ENCODE measurements at regions not wholly inside any gene's neighbourhood (a gene's known extent, or its start where the extent isn't known, plus 50 kb on each side); places are given as distances from the start of the nearest gene placed in this dataset.

GRCh38 chr13:58933475-58933874 lies 1230.3 kb downstream of the DIAPH3 start:
- TF ChIP-seq RAD21 (conservative IDR thresholded peaks at IDR 0.05), result no peak
- no peak for TF ChIP-seq CTCF (IDR thresholded peaks at IDR 0.05; ENCODE audit: poor library complexity, severe bottlenecking)
- no peak for TF ChIP-seq EP300 (conservative IDR thresholded peaks at IDR 0.05; ENCODE audit: poor library complexity, severe bottlenecking)
- no peak for TF ChIP-seq POLR2AphosphoS5 (IDR thresholded peaks at IDR 0.05)
- no peak for TF ChIP-seq SMC3 (conservative IDR thresholded peaks at IDR 0.05; ENCODE audit: poor library complexity)
- TF ChIP-seq REST (IDR thresholded peaks at IDR 0.05; ENCODE audit: borderline replicate concordance), result no peak
- TF ChIP-seq TAF1 (IDR thresholded peaks at IDR 0.05; ENCODE audit: low read depth), result no peak
- TF ChIP-seq EZH2 (IDR thresholded peaks at IDR 0.05; ENCODE audit: borderline replicate concordance, insufficient read depth, low read length, poor library complexity, severe bottlenecking), result no peak
- TF ChIP-seq MXI1 (conservative IDR thresholded peaks at IDR 0.05; ENCODE audit: poor library complexity, severe bottlenecking), result no peak
